Astrocyte of the cerebellum (primary cell): ENCODE measurements at regions not wholly inside any gene's neighbourhood (a gene's known extent, or its start where the extent isn't known, plus 50 kb on each side); places are given as distances from the start of the nearest gene placed in this dataset.

Experiments used
- DNase-seq: peaks from one replicate; pipeline ENCODE4 v3.0.0-alpha.2; 2011; ENCODE audit warnings: low read depth
- H3K4me3 ChIP-seq: 2 replicates; pipeline ENCODE4 v1.5.1; 2011; ENCODE audit warnings: mild to moderate bottlenecking, low read depth, low read length, moderate library complexity
- CTCF ChIP-seq: IDR thresholded peaks from 2 replicates; pipeline ENCODE4 v1.5.1; 2012; ENCODE audit warnings: low read length, low read depth, moderate library complexity, mild to moderate bottlenecking; ENCODE audit errors: missing control alignments
- in situ Hi-C: cut with HindIII; loops from 2 replicates; pipeline ENCODE4 v1.10.0; 2017; ENCODE audit warnings: low sequenced_read_pairs

- no peak for DNase-seq
- H3K4me3 ChIP-seq, result no peak overlapping the region
- in situ Hi-C loops, result no loop called here
- no peak for TF ChIP-seq CTCF
Measured at GRCh38 chr2:44098050-44098449, 70.6 kb upstream of the PPM1B start.

- no peak for TF ChIP-seq CTCF
- DNase-seq, result no peak
- H3K4me3 ChIP-seq, result no peak overlapping the region
- in situ Hi-C loops, result no loop called here
Measured at GRCh38 chr2:44098891-44099290, 69.8 kb upstream of the PPM1B start.

GRCh38 chr2:44100351-44100750 lies 68.3 kb upstream of the PPM1B start:
- DNase-seq, result peak; percentile 98
- H3K4me3 ChIP-seq, result no peak overlapping the region
- no peak for TF ChIP-seq CTCF
- in situ Hi-C loops, result no loop called here

- no peak for TF ChIP-seq CTCF
- in situ Hi-C loops, result no loop called here
- DNase-seq, result no peak
- no peak overlapping the region for H3K4me3 ChIP-seq
Measured at GRCh38 chr2:44101246-44101645, 67.4 kb upstream of the PPM1B start.

- in situ Hi-C loops, result no loop called here
Measured at GRCh38 chr2:44102790-44103562, 65.7 kb upstream of the PPM1B start.

GRCh38 chr2:44103639-44104038 lies 65.0 kb upstream of the PPM1B start:
- no peak for TF ChIP-seq CTCF
- in situ Hi-C loops, result no loop called here
- no peak for DNase-seq
- no peak overlapping the region for H3K4me3 ChIP-seq

More at GRCh38 chr2:44102790-44103562, 65.7 kb upstream of the PPM1B start:
- H3K4me3 ChIP-seq, result no peak overlapping the region
- no peak for TF ChIP-seq CTCF
- no peak for DNase-seq
